ENCODE measurements at regions not wholly inside any gene's neighbourhood (a gene's known extent, or its start where the extent isn't known, plus 50 kb on each side); places are given as distances from the start of the nearest gene placed in this dataset.
"Not testable (repeated sequence)": the region's sequence is repeated elsewhere in the genome, so short reads cannot be mapped to it uniquely, and the experiment has no call there.

- H3K27me3 Mint-ChIP-seq; DNase-seq; H3K27ac Mint-ChIP-seq; H3K4me1 Mint-ChIP-seq (ENCODE audit: low read depth); H3K36me3 Mint-ChIP-seq (ENCODE audit: low read depth); H3K9me3 Mint-ChIP-seq; H3K4me3 Mint-ChIP-seq: not testable (repeated sequence)
Observed at GRCh38 chr1:120972863-120973262, 83.3 kb downstream of the PPIAL4A start.

GRCh38 chr1:120973836-120974235 is 84.3 kb downstream of the PPIAL4A start:
- H3K27ac Mint-ChIP-seq; H3K9me3 Mint-ChIP-seq; H3K4me3 Mint-ChIP-seq; H3K36me3 Mint-ChIP-seq (ENCODE audit: low read depth); H3K27me3 Mint-ChIP-seq; H3K4me1 Mint-ChIP-seq (ENCODE audit: low read depth); DNase-seq: not testable (repeated sequence)

GRCh38 chr1:120977279-120977678 is 87.7 kb downstream of the PPIAL4A start:
- H3K27ac Mint-ChIP-seq; H3K4me3 Mint-ChIP-seq; H3K9me3 Mint-ChIP-seq; H3K4me1 Mint-ChIP-seq (ENCODE audit: low read depth); DNase-seq; H3K36me3 Mint-ChIP-seq (ENCODE audit: low read depth); H3K27me3 Mint-ChIP-seq: not testable (repeated sequence)

GRCh38 chr1:120981489-120982094 is 92.0 kb downstream of the PPIAL4A start:
- not testable (repeated sequence) for H3K9me3 Mint-ChIP-seq; H3K36me3 Mint-ChIP-seq (ENCODE audit: low read depth); H3K27me3 Mint-ChIP-seq; H3K4me1 Mint-ChIP-seq (ENCODE audit: low read depth); DNase-seq; H3K27ac Mint-ChIP-seq; H3K4me3 Mint-ChIP-seq

- not testable (repeated sequence) for H3K36me3 Mint-ChIP-seq (ENCODE audit: low read depth); H3K27me3 Mint-ChIP-seq; H3K4me1 Mint-ChIP-seq (ENCODE audit: low read depth); H3K9me3 Mint-ChIP-seq; H3K27ac Mint-ChIP-seq; H3K4me3 Mint-ChIP-seq; DNase-seq
Observed at GRCh38 chr1:120994614-120995013, 105.0 kb downstream of the PPIAL4A start.

GRCh38 chr1:120995025-120995424 is 105.5 kb downstream of the PPIAL4A start:
- not testable (repeated sequence) for H3K4me1 Mint-ChIP-seq (ENCODE audit: low read depth); DNase-seq; H3K36me3 Mint-ChIP-seq (ENCODE audit: low read depth); H3K9me3 Mint-ChIP-seq; H3K4me3 Mint-ChIP-seq; H3K27me3 Mint-ChIP-seq; H3K27ac Mint-ChIP-seq

- not testable (repeated sequence) for H3K4me3 Mint-ChIP-seq; H3K4me1 Mint-ChIP-seq (ENCODE audit: low read depth); H3K27me3 Mint-ChIP-seq; H3K36me3 Mint-ChIP-seq (ENCODE audit: low read depth); H3K9me3 Mint-ChIP-seq; DNase-seq; H3K27ac Mint-ChIP-seq
Observed at GRCh38 chr1:121001090-121001726, 111.6 kb downstream of the PPIAL4A start.

GRCh38 chr1:121003230-121003629 is 113.7 kb downstream of the PPIAL4A start:
- not testable (repeated sequence) for DNase-seq; H3K4me1 Mint-ChIP-seq (ENCODE audit: low read depth); H3K36me3 Mint-ChIP-seq (ENCODE audit: low read depth); H3K4me3 Mint-ChIP-seq; H3K27me3 Mint-ChIP-seq; H3K9me3 Mint-ChIP-seq; H3K27ac Mint-ChIP-seq

- not testable (repeated sequence) for H3K36me3 Mint-ChIP-seq (ENCODE audit: low read depth); H3K27ac Mint-ChIP-seq; H3K9me3 Mint-ChIP-seq; DNase-seq; H3K4me3 Mint-ChIP-seq
- Mint-ChIP-seq H3K27me3 (peaks cover 19% of the 10 kb centered on the region), H3K4me1 (ENCODE audit: low read depth) (peaks cover 16% of the 10 kb centered on the region)
Observed at GRCh38 chr1:121006826-121007225, 117.3 kb downstream of the PPIAL4A start.

GRCh38 chr1:121007755-121008154 is 118.2 kb downstream of the PPIAL4A start:
- Mint-ChIP-seq H3K4me1 (ENCODE audit: low read depth) (peaks cover 16% of the 10 kb centered on the region), H3K4me3 (peak overlapping the region; percentile 67), H3K27me3 (peaks cover 19% of the 10 kb centered on the region)
- not testable (repeated sequence) for H3K27ac Mint-ChIP-seq; DNase-seq; H3K36me3 Mint-ChIP-seq (ENCODE audit: low read depth); H3K9me3 Mint-ChIP-seq

GRCh38 chr1:121008512-121009215 is 119.1 kb downstream of the PPIAL4A start:
- peaks cover 19% of the 10 kb centered on the region for H3K27me3 Mint-ChIP-seq
- H3K4me3 Mint-ChIP-seq: peak overlapping the region; percentile 77
- not testable (repeated sequence) for H3K9me3 Mint-ChIP-seq; H3K27ac Mint-ChIP-seq; H3K36me3 Mint-ChIP-seq (ENCODE audit: low read depth)
- peaks cover 16% of the 10 kb centered on the region for H3K4me1 Mint-ChIP-seq (ENCODE audit: low read depth)
- DNase-seq: peak; percentile 50

GRCh38 chr1:121009216-121010057 is 119.9 kb downstream of the PPIAL4A start:
- peak; percentile 79 for DNase-seq
- H3K9me3 Mint-ChIP-seq; H3K36me3 Mint-ChIP-seq (ENCODE audit: low read depth): not testable (repeated sequence)
- Mint-ChIP-seq H3K4me3 (peak overlapping the region; percentile 77), H3K4me1 (ENCODE audit: low read depth) (peaks cover 16% of the 10 kb centered on the region), H3K27me3 (peaks cover 19% of the 10 kb centered on the region), H3K27ac (peak overlapping the region; percentile 72)

- not testable (repeated sequence) for H3K27ac Mint-ChIP-seq; DNase-seq; H3K36me3 Mint-ChIP-seq (ENCODE audit: low read depth); H3K4me3 Mint-ChIP-seq; H3K9me3 Mint-ChIP-seq
- peaks cover 19% of the 10 kb centered on the region for H3K27me3 Mint-ChIP-seq
- H3K4me1 Mint-ChIP-seq (ENCODE audit: low read depth): peaks cover 16% of the 10 kb centered on the region
Observed at GRCh38 chr1:121010141-121010540, 120.6 kb downstream of the PPIAL4A start.

GRCh38 chr1:121013181-121013580 is 123.6 kb downstream of the PPIAL4A start:
- H3K4me3 Mint-ChIP-seq; H3K36me3 Mint-ChIP-seq (ENCODE audit: low read depth); H3K27ac Mint-ChIP-seq; H3K4me1 Mint-ChIP-seq (ENCODE audit: low read depth); H3K9me3 Mint-ChIP-seq; DNase-seq: not testable (repeated sequence)
- peaks cover 13% of the 10 kb centered on the region for H3K27me3 Mint-ChIP-seq

Data from activated T-cell treated with anti-CD3 and anti-CD28 coated beads, Interleukin-2, amount 50 U/mL, for 24 hours (primary cell).